HEK293T (cell line): ENCODE measurements at regions not wholly inside any gene's neighbourhood (a gene's known extent, or its start where the extent isn't known, plus 50 kb on each side); places are given as distances from the start of the nearest gene placed in this dataset.

ENCODE experiments used
- FOXA1 ChIP-seq: fragments of 450-650 bp; IDR thresholded peaks from 2 replicates; pipeline ENCODE4 v1.6.1; 2016; ENCODE audit warnings: mild to moderate bottlenecking
- ZNF384 ChIP-seq: fragments of 450-650 bp; IDR thresholded peaks from 2 replicates; pipeline ENCODE4 v1.6.1; 2016

DNA sequence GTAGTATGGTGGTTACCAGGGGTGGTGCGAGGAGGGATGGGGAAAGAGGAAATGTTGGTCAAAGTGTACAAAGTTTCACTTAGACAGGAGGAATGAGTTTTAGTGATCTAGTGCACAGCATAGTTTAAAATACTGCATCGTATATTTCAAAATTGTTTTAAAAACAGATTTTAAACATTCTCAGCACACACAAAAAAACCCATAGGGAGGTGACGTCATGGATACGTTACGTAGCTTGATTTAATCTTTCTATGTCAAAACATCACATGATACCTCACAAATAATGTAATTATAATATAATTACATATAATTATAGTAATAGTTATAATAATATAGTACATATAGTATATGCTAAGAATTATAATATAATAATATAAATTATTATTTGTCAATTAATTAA, 614.2 kb downstream of the TMEM114 start:
- no peak for TF ChIP-seq FOXA1
- TF ChIP-seq ZNF384: no peak
